ENCODE measurements at regions not wholly inside any gene's neighbourhood (a gene's known extent, or its start where the extent isn't known, plus 50 kb on each side); places are given as distances from the start of the nearest gene placed in this dataset.

DNA sequence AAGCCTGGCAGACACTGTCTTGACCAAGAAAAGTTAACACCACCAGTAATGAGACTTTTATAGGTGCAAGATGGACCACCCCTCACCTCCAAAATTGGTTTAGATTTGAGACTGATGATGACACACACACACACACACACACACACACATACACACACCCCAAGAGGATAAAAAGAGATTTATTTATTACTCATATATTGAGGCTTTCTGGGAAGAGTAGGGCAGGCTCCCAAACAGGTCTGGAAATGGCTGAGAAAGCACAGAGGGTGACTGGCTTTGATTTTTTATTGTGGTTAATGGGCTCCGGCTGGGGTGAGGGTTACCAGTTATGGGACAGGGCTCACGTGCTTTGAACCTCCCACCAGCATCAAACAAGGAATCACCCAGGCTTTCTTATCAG, 54.2 kb upstream of the ADAM23 start:
- H3K9me3 Mint-ChIP-seq = peaks cover 13 to 17% of the 10 kb centered on the region in 2 experiments

More for the DNA sequence above, 54.2 kb upstream of the ADAM23 start:
- Histone ChIP-seq H3K4me1 (ENCODE audit: insufficient read depth, low read length) (no peaks in the 10 kb centered on the region), H3K9ac (ENCODE audit: extremely low read depth, insufficient read length, low read length) (no peak overlapping the region), H3K79me2 (ENCODE audit: insufficient read depth, low read length) (no peaks in the 10 kb centered on the region), H3K4me2 (ENCODE audit: insufficient read depth, insufficient read length, low read length) (no peak overlapping the region), H4K8ac (replicated peaks; ENCODE audit: insufficient read length, low read depth, low read length) (no peak overlapping the region), H3K23ac (ENCODE audit: insufficient read length, low read depth, low read length) (no peak overlapping the region), H3K4ac (ENCODE audit: low read depth, low read length) (no peak overlapping the region), H3K14ac (ENCODE audit: insufficient read depth, low read length) (no peak overlapping the region), H4K5ac (ENCODE audit: insufficient read length, low read depth, low read length) (no peak overlapping the region), H3K23me2 (ENCODE audit: insufficient read length, low read depth, low read length, poor library complexity, severe bottlenecking) (no peaks in the 10 kb centered on the region), H3K27ac (ENCODE audit: insufficient read length, low read depth, low read length) (no peak overlapping the region), H2AK5ac (ENCODE audit: insufficient read length, low read length) (no peak overlapping the region), H3T11ph (ENCODE audit: low read length) (no peak overlapping the region), H2AFZ (ENCODE audit: low read length) (no peak overlapping the region), H3K27me3 (ENCODE audit: insufficient read depth, low read length) (no peaks in the 10 kb centered on the region), H2BK20ac (ENCODE audit: low read depth, low read length, poor library complexity, severe bottlenecking) (no peak overlapping the region), H3K9me3 (ENCODE audit: control insufficient read depth, low read depth, low read length) (no peaks in the 10 kb centered on the region), H2BK120ac (ENCODE audit: low read depth, low read length, poor library complexity, severe bottlenecking) (no peak overlapping the region), H4K91ac (ENCODE audit: insufficient read length, low read depth, low read length) (no peak overlapping the region), H2BK15ac (ENCODE audit: low read depth, low read length) (no peak overlapping the region), H2BK5ac (ENCODE audit: insufficient read length, low read length) (no peak overlapping the region), H3K56ac (ENCODE audit: insufficient read length, low read depth, low read length) (no peak overlapping the region), H3K79me1 (ENCODE audit: insufficient read depth, low read depth, low read length, poor library complexity, severe bottlenecking) (no peaks in the 10 kb centered on the region), H3K18ac (ENCODE audit: insufficient read length, low read depth, low read length) (no peak overlapping the region), H4K20me1 (ENCODE audit: control insufficient read depth, insufficient read depth, insufficient read length) (no peaks in the 10 kb centered on the region), H2BK12ac (ENCODE audit: insufficient read length, low read depth, low read length) (no peak overlapping the region)
- Mint-ChIP-seq H3K4me3 (no peak overlapping the region), H3K4me1 (no peaks in the 10 kb centered on the region), H3K36me3 (ENCODE audit: insufficient read depth in 1 of 3, low read depth in 3 of 3) (peaks cover 5 to 15% (median 6%) of the 10 kb centered on the region in 3 experiments), H3K27ac (no peak overlapping the region), H3K27me3 (ENCODE audit: low read depth) (peaks cover 3% of the 10 kb centered on the region; the same call in 1 of the 2 replicates)
- TF ChIP-seq, protein P1, sequence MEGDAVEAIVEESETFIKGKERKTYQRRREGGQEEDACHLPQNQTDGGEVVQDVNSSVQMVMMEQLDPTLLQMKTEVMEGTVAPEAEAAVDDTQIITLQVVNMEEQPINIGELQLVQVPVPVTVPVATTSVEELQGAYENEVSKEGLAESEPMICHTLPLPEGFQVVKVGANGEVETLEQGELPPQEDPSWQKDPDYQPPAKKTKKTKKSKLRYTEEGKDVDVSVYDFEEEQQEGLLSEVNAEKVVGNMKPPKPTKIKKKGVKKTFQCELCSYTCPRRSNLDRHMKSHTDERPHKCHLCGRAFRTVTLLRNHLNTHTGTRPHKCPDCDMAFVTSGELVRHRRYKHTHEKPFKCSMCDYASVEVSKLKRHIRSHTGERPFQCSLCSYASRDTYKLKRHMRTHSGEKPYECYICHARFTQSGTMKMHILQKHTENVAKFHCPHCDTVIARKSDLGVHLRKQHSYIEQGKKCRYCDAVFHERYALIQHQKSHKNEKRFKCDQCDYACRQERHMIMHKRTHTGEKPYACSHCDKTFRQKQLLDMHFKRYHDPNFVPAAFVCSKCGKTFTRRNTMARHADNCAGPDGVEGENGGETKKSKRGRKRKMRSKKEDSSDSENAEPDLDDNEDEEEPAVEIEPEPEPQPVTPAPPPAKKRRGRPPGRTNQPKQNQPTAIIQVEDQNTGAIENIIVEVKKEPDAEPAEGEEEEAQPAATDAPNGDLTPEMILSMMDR (conservative IDR thresholded peaks at IDR 0.05) = no peak
- DNase-seq = no peak
- no CpG with 5 or more reads among the region's 2 CpGs for WGBS (ENCODE audit: extremely low coverage, insufficient read length, low lambda C conversion rate)
